Gastroesophageal sphincter (tissue), 3 donors: ENCODE measurements at regions not wholly inside any gene's neighbourhood (a gene's known extent, or its start where the extent isn't known, plus 50 kb on each side); places are given as distances from the start of the nearest gene placed in this dataset.

ENCODE experiments used
- CTCF ChIP-seq, 4 experiments: fragments of 200-600 bp in 2 of 4; fragments of 450-650 bp in 2 of 4; sonication (generic) in 1 of 4; IDR thresholded peaks; one replicate each; pipeline ENCODE4 v1.5.1; 2017 to 2019; ENCODE audit warnings: antibody characterized with exemption in 4 of 4, mild to moderate bottlenecking in 2 of 4, moderate library complexity in 2 of 4
- POLR2AphosphoS5 ChIP-seq: sonication (generic); formaldehyde crosslinking; IDR thresholded peaks from one replicate; pipeline ENCODE4 v1.6.1; 2017; ENCODE audit warnings: antibody characterized with exemption

GRCh38 chr2:118614841-118615271, 232.6 kb downstream of the EN1 start:
- no peak for TF ChIP-seq CTCF (IDR thresholded peaks at IDR 0.05)
- TF ChIP-seq POLR2AphosphoS5 = no peak
